GM21390 (cell line): ENCODE measurements at regions not wholly inside any gene's neighbourhood (a gene's known extent, or its start where the extent isn't known, plus 50 kb on each side); places are given as distances from the start of the nearest gene placed in this dataset.

ENCODE experiments used
- ATAC-seq: cut with Tn5 transposase; IDR thresholded peaks from one replicate; pipeline ENCODE4 v1.9.1; 2021; ENCODE audit not compliant: unreplicated experiment

- ATAC-seq, result no peak
Observed at GRCh38 chr5:87966213-87966612, 302.4 kb downstream of the TMEM161B start.

GRCh38 chr5:87954121-87954520 is 314.5 kb downstream of the TMEM161B start:
- no peak for ATAC-seq

- no peak for ATAC-seq
Observed at GRCh38 chr5:87951661-87952060, 317.0 kb downstream of the TMEM161B start.

- ATAC-seq, result no peak
Observed at GRCh38 chr5:87949676-87950631, 318.7 kb downstream of the TMEM161B start.

GRCh38 chr5:87948486-87948885 is 320.2 kb downstream of the TMEM161B start:
- ATAC-seq, result no peak

GRCh38 chr5:87946271-87946670 is 322.4 kb downstream of the TMEM161B start:
- ATAC-seq, result no peak

GRCh38 chr5:87945286-87945650 is 323.4 kb downstream of the TMEM161B start:
- ATAC-seq, result no peak

- no peak for ATAC-seq
Observed at GRCh38 chr5:87944553-87945285, 323.9 kb downstream of the TMEM161B start.

GRCh38 chr5:87940775-87941174 is 327.9 kb downstream of the TMEM161B start:
- ATAC-seq, result no peak

GRCh38 chr5:87936667-87937066 is 332.0 kb downstream of the TMEM161B start:
- no peak for ATAC-seq

GRCh38 chr5:87924436-87924835 is 344.2 kb downstream of the TMEM161B start:
- ATAC-seq, result no peak

- ATAC-seq, result no peak
Observed at GRCh38 chr5:87916320-87916719, 352.3 kb downstream of the TMEM161B start.

- no peak for ATAC-seq
Observed at GRCh38 chr5:87912419-87912818, 356.2 kb downstream of the TMEM161B start.

GRCh38 chr5:87909382-87909781 is 359.3 kb downstream of the TMEM161B start:
- no peak for ATAC-seq

GRCh38 chr5:87906962-87907361 is 361.7 kb downstream of the TMEM161B start:
- no peak for ATAC-seq

GRCh38 chr5:87900419-87900818 is 368.2 kb downstream of the TMEM161B start:
- no peak for ATAC-seq

GRCh38 chr5:87899721-87900131 is 368.9 kb downstream of the TMEM161B start:
- ATAC-seq, result no peak

- no peak for ATAC-seq
Observed at GRCh38 chr5:87899208-87899661, 369.4 kb downstream of the TMEM161B start.

GRCh38 chr5:87898574-87898973 is 370.1 kb downstream of the TMEM161B start:
- no peak for ATAC-seq

- ATAC-seq, result no peak
Observed at GRCh38 chr5:87888139-87888538, 380.5 kb downstream of the TMEM161B start.

- no peak for ATAC-seq
Observed at GRCh38 chr5:87887247-87887646, 381.4 kb downstream of the TMEM161B start.

GRCh38 chr5:87886164-87886563 is 382.5 kb downstream of the TMEM161B start:
- ATAC-seq, result no peak
